ENCODE measurements at regions not wholly inside any gene's neighbourhood (a gene's known extent, or its start where the extent isn't known, plus 50 kb on each side); places are given as distances from the start of the nearest gene placed in this dataset.

GRCh38 chr15:94154255-94154654 is 77.1 kb upstream of the MCTP2 start:
- H2BK120ac ChIP-seq (replicated peaks; ENCODE audit: low read depth, low read length): no peak overlapping the region
- H3K23ac ChIP-seq (ENCODE audit: insufficient read length): no peak overlapping the region
- H3K4me1 ChIP-seq (replicated peaks in 1 of 4; ENCODE audit: control insufficient read depth in 3 of 4, insufficient read depth in 4 of 4, low read length in 3 of 4): no peaks in the 10 kb centered on the region
- H2AFZ ChIP-seq (ENCODE audit: low read length): no peak overlapping the region
- peak in 1 of 3 experiments; percentile 12; a peak in 1 of 4 replicates for TF ChIP-seq CTCF (IDR thresholded peaks at IDR 0.05; ENCODE audit: control extremely low read depth in 1 of 3, insufficient read depth in 1 of 3, low read depth in 1 of 3, low read length in 3 of 3)
- no peak for TF ChIP-seq TAF1 (IDR thresholded peaks at IDR 0.05; ENCODE audit: low read depth, low read length)
- TF ChIP-seq KDM1A (IDR thresholded peaks at IDR 0.05; ENCODE audit: borderline replicate concordance, low read length): no peak
- H3K56ac ChIP-seq (replicated peaks; ENCODE audit: insufficient read length, low read depth, low read length): no peak overlapping the region
- no peak overlapping the region for H2BK15ac ChIP-seq (ENCODE audit: low read length)
- H4K5ac ChIP-seq (ENCODE audit: insufficient read length, low read depth, low read length): no peak overlapping the region
- no peak overlapping the region for H2AK5ac ChIP-seq (ENCODE audit: low read depth, low read length)
- ChIA-PET POLR2A (ENCODE audit: partially characterized antibody) (no interaction called here), CTCF (ENCODE audit: partially characterized antibody) (interaction anchor here (0.8 to 1.9 kb wide), 8 partner anchors 9 to 169 kb away, joined by 3 to 8 read pairs (median 4); partner anchors contain the start of gene MCTP2)
- H3K4me3 ChIP-seq (ENCODE audit: extremely low read depth in 1 of 4, insufficient read depth in 2 of 4, low read depth in 3 of 4, low read length in 4 of 4): no peak overlapping the region
- no peaks in the 10 kb centered on the region for H3K9me3 ChIP-seq (ENCODE audit: insufficient read depth in 2 of 2, low read depth in 1 of 2, low read length in 1 of 2)
- no peak overlapping the region for H2BK12ac ChIP-seq (ENCODE audit: low read depth, low read length)
- H2BK5ac ChIP-seq (ENCODE audit: low read depth, low read length): no peak overlapping the region
- no peak overlapping the region for H2BK20ac ChIP-seq (ENCODE audit: low read length)
- H4K8ac ChIP-seq (ENCODE audit: extremely low read depth, insufficient read depth, low read length): no peak overlapping the region
- H3K9ac ChIP-seq (replicated peaks in 1 of 4; ENCODE audit: extremely low read depth in 1 of 4, low read depth in 3 of 4, low read length in 3 of 4): no peak overlapping the region
- H3K23me2 ChIP-seq (ENCODE audit: low read depth, low read length): no peaks in the 10 kb centered on the region
- H3K4ac ChIP-seq (replicated peaks; ENCODE audit: insufficient read length, low read depth, low read length): no peak overlapping the region
- no peaks in the 10 kb centered on the region for H3K79me2 ChIP-seq (ENCODE audit: control insufficient read depth in 1 of 2, insufficient read depth in 2 of 2, low read length in 2 of 2)
- no peaks in the 10 kb centered on the region for H3K79me1 ChIP-seq (ENCODE audit: low read depth, low read length)
- no peak overlapping the region for H4K91ac ChIP-seq (replicated peaks; ENCODE audit: insufficient read length, low read length)
- H3K4me2 ChIP-seq (ENCODE audit: insufficient read depth in 1 of 2, low read depth in 2 of 2, low read length in 2 of 2): no peak overlapping the region
- 93% methylated on average over 3 of the region's 3 CpGs; no CpG with 5 or more reads in 1 of the 2 experiments for WGBS, 2 experiments (ENCODE audit: extremely low coverage in 1 of 2, insufficient coverage in 1 of 2, insufficient read length in 1 of 2, insufficient replicate concordance in 2 of 2, low coverage in 1 of 2, low lambda C conversion rate in 2 of 2, missing lambda C conversion rate in 1 of 2)
- no peak for FAIRE-seq
- H3K27me3 ChIP-seq (replicated peaks in 1 of 4; ENCODE audit: control insufficient read depth in 3 of 4, extremely low read depth in 1 of 4, insufficient read depth in 3 of 4, low read length in 3 of 4): no peaks in the 10 kb centered on the region
- no peaks in the 10 kb centered on the region for H4K20me1 ChIP-seq (replicated peaks in 1 of 2; ENCODE audit: control insufficient read depth in 1 of 2, insufficient read depth in 2 of 2, low read length in 2 of 2)
- no peak overlapping the region for H3K18ac ChIP-seq (ENCODE audit: extremely low read depth, low read length)
- DNase-seq (ENCODE audit: low read depth in 1 of 2, low spot score in 2 of 2): no peak
- no peak overlapping the region for H3K27ac ChIP-seq (ENCODE audit: low read depth, low read length)
- no peak overlapping the region for H3K14ac ChIP-seq (ENCODE audit: insufficient read length)
- no peaks in the 10 kb centered on the region for H3K36me3 ChIP-seq (ENCODE audit: control insufficient read depth in 2 of 4, insufficient read depth in 4 of 4, low read length in 3 of 4)

Data from H1 (cell line).